GM23338 (cell line): ENCODE measurements at regions not wholly inside any gene's neighbourhood (a gene's known extent, or its start where the extent isn't known, plus 50 kb on each side); places are given as distances from the start of the nearest gene placed in this dataset.

Source experiments
- ATAC-seq: fragments of 200-7000 bp; cut with Tn5 transposase; 3 replicates; pipeline ENCODE4 v1.9.1; 2020
- DNase-seq: peaks from one replicate; pipeline ENCODE4 v3.0.0-alpha.2; 2015; ENCODE audit warnings: low spot score
- H2AFZ ChIP-seq: fragments of 200-600 bp; sonication (generic); 2 replicates; pipeline ENCODE4 v1.8.0; 2016; ENCODE audit warnings: antibody characterized with exemption, mild to moderate bottlenecking, moderate library complexity
- H3F3A ChIP-seq: fragments of 200-600 bp; sonication (generic); replicated peaks from 2 replicates; pipeline ENCODE4 v1.8.0; 2017; ENCODE audit warnings: antibody characterized with exemption, mixed run types, low read depth
- H3K27ac ChIP-seq: fragments of 200-600 bp; sonication (generic); 2 replicates; pipeline ENCODE4 v1.6.1; 2016; ENCODE audit warnings: low read depth
- H3K27me3 ChIP-seq: fragments of 200-600 bp; sonication (generic); 2 replicates; pipeline ENCODE4 v1.8.0; 2016; ENCODE audit warnings: mild to moderate bottlenecking, mixed run types, moderate library complexity; ENCODE audit not compliant: insufficient read depth
- H3K36me3 ChIP-seq: fragments of 200-600 bp; sonication (generic); 2 replicates; pipeline ENCODE4 v1.8.0; 2016; ENCODE audit warnings: mild to moderate bottlenecking; ENCODE audit not compliant: insufficient read depth
- H3K4me1 ChIP-seq: fragments of 200-600 bp; sonication (generic); 2 replicates; pipeline ENCODE4 v1.8.0; 2016; ENCODE audit warnings: mild to moderate bottlenecking, moderate library complexity; ENCODE audit not compliant: insufficient read depth
- H3K4me2 ChIP-seq: fragments of 200-600 bp; sonication (generic); 2 replicates; pipeline ENCODE4 v1.7.1; 2017; ENCODE audit warnings: mixed run types
- H3K4me3 ChIP-seq: fragments of 200-600 bp; sonication (generic); 2 replicates; pipeline ENCODE4 v1.6.1; 2016; ENCODE audit warnings: mixed run types
- H3K79me2 ChIP-seq: fragments of 200-600 bp; sonication (generic); replicated peaks from 2 replicates; pipeline ENCODE4 v1.8.0; 2017; ENCODE audit warnings: mild to moderate bottlenecking; ENCODE audit not compliant: insufficient read depth
- H3K9me2 ChIP-seq: fragments of 200-600 bp; sonication (generic); 2 replicates; pipeline ENCODE4 v1.8.0; 2017; ENCODE audit not compliant: insufficient read depth
- H4K20me1 ChIP-seq: fragments of 200-600 bp; sonication (generic); replicated peaks from 2 replicates; pipeline ENCODE4 v1.8.0; 2017; ENCODE audit warnings: mild to moderate bottlenecking; ENCODE audit not compliant: insufficient read depth
- H3K27ac Mint-ChIP-seq: 2 replicates; pipeline ENCODE4 v1.8.0; 2020; ENCODE audit warnings: inconsistent platforms, mild to moderate bottlenecking, moderate library complexity, mixed read lengths
- H3K27me3 Mint-ChIP-seq: 3 replicates; pipeline ENCODE4 v1.8.0; 2022; ENCODE audit warnings: low read depth, mild to moderate bottlenecking, moderate library complexity, mixed read lengths, inconsistent platforms; ENCODE audit not compliant: insufficient read depth, poor library complexity
- H3K36me3 Mint-ChIP-seq: 3 replicates; pipeline ENCODE4 v1.8.0; 2021; ENCODE audit warnings: low read depth, mild to moderate bottlenecking, inconsistent platforms, moderate library complexity, mixed read lengths
- H3K4me1 Mint-ChIP-seq: 3 replicates; pipeline ENCODE4 v1.8.0; 2020; ENCODE audit warnings: mild to moderate bottlenecking, inconsistent platforms, mixed read lengths
- H3K4me3 Mint-ChIP-seq: 3 replicates; pipeline ENCODE4 v1.8.0; 2021; ENCODE audit warnings: moderate library complexity, mild to moderate bottlenecking, inconsistent platforms, mixed read lengths
- H3K9me3 Mint-ChIP-seq: 3 replicates; pipeline ENCODE4 v1.8.0; 2020; ENCODE audit warnings: moderate library complexity, mild to moderate bottlenecking, inconsistent platforms, mixed read lengths
- CREB1 ChIP-seq: fragments of 250-450 bp; sonication (Bioruptor Pico); IDR thresholded peaks from 2 replicates; pipeline ENCODE4 v1.5.0; 2020; ENCODE audit warnings: low read depth, mild to moderate bottlenecking, moderate library complexity
- ETS1 ChIP-seq: IDR thresholded peaks from 2 replicates; pipeline ENCODE4 v1.6.1; 2016; ENCODE audit warnings: antibody characterized with exemption
- EZH2 ChIP-seq: fragments of 200-600 bp; sonication (generic); IDR thresholded peaks from one replicate; pipeline ENCODE4 v1.8.0; 2017; ENCODE audit warnings: antibody characterized with exemption, mild to moderate bottlenecking, low read depth; ENCODE audit not compliant: unreplicated experiment
- NANOG ChIP-seq: IDR thresholded peaks from 2 replicates; pipeline ENCODE4 v1.6.1; 2016; ENCODE audit warnings: antibody characterized with exemption, borderline replicate concordance
- POLR2AphosphoS5 ChIP-seq: IDR thresholded peaks from 2 replicates; pipeline ENCODE4 v1.6.1; 2016; ENCODE audit warnings: antibody characterized with exemption, low read depth
- REST ChIP-seq: IDR thresholded peaks from one replicate; pipeline ENCODE4 v1.6.1; 2018; ENCODE audit warnings: antibody characterized with exemption; ENCODE audit not compliant: unreplicated experiment
- ZNF114 ChIP-seq: fragments of 250-450 bp; sonication (Bioruptor Pico); IDR thresholded peaks from 2 replicates; pipeline ENCODE4 v1.5.0; 2020; ENCODE audit warnings: mild to moderate bottlenecking, moderate library complexity
- ZNF331 ChIP-seq: fragments of 250-450 bp; sonication (Bioruptor Pico); IDR thresholded peaks from 2 replicates; pipeline ENCODE4 v1.5.0; 2020; ENCODE audit warnings: low read depth, mild to moderate bottlenecking, moderate library complexity
- TF ChIP-seq, protein P1 (sequence below): fragments of 250-450 bp; sonication (Bioruptor Pico); IDR thresholded peaks from 2 replicates; pipeline ENCODE4 v1.5.0; 2020; ENCODE audit warnings: mild to moderate bottlenecking, moderate library complexity

GRCh38 chrY:12360496-12360895 is 340.5 kb upstream of the USP9Y start (continued):
- TF ChIP-seq, protein P1, sequence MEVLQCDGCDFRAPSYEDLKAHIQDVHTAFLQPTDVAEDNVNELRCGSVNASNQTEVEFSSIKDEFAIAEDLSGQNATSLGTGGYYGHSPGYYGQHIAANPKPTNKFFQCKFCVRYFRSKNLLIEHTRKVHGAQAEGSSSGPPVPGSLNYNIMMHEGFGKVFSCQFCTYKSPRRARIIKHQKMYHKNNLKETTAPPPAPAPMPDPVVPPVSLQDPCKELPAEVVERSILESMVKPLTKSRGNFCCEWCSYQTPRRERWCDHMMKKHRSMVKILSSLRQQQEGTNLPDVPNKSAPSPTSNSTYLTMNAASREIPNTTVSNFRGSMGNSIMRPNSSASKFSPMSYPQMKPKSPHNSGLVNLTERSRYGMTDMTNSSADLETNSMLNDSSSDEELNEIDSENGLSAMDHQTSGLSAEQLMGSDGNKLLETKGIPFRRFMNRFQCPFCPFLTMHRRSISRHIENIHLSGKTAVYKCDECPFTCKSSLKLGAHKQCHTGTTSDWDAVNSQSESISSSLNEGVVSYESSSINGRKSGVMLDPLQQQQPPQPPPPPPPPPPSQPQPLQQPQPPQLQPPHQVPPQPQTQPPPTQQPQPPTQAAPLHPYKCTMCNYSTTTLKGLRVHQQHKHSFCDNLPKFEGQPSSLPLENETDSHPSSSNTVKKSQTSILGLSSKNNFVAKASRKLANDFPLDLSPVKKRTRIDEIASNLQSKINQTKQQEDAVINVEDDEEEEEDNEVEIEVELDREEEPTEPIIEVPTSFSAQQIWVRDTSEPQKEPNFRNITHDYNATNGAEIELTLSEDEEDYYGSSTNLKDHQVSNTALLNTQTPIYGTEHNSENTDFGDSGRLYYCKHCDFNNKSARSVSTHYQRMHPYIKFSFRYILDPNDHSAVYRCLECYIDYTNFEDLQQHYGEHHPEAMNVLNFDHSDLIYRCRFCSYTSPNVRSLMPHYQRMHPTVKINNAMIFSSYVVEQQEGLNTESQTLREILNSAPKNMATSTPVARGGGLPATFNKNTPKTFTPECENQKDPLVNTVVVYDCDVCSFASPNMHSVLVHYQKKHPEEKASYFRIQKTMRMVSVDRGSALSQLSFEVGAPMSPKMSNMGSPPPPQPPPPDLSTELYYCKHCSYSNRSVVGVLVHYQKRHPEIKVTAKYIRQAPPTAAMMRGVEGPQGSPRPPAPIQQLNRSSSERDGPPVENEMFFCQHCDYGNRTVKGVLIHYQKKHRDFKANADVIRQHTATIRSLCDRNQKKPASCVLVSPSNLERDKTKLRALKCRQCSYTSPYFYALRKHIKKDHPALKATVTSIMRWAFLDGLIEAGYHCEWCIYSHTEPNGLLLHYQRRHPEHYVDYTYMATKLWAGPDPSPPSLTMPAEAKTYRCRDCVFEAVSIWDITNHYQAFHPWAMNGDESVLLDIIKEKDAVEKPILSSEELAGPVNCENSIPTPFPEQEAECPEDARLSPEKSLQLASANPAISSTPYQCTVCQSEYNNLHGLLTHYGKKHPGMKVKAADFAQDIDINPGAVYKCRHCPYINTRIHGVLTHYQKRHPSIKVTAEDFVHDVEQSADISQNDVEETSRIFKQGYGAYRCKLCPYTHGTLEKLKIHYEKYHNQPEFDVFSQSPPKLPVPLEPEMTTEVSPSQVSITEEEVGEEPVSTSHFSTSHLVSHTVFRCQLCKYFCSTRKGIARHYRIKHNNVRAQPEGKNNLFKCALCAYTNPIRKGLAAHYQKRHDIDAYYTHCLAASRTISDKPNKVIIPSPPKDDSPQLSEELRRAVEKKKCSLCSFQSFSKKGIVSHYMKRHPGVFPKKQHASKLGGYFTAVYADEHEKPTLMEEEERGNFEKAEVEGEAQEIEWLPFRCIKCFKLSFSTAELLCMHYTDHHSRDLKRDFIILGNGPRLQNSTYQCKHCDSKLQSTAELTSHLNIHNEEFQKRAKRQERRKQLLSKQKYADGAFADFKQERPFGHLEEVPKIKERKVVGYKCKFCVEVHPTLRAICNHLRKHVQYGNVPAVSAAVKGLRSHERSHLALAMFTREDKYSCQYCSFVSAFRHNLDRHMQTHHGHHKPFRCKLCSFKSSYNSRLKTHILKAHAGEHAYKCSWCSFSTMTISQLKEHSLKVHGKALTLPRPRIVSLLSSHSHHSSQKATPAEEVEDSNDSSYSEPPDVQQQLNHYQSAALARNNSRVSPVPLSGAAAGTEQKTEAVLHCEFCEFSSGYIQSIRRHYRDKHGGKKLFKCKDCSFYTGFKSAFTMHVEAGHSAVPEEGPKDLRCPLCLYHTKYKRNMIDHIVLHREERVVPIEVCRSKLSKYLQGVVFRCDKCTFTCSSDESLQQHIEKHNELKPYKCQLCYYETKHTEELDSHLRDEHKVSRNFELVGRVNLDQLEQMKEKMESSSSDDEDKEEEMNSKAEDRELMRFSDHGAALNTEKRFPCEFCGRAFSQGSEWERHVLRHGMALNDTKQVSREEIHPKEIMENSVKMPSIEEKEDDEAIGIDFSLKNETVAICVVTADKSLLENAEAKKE (CRISPR knock-in tag) = no peak
- TF ChIP-seq POLR2AphosphoS5 (no peak), ZNF331 (CRISPR knock-in tag) (no peak)

DNA sequence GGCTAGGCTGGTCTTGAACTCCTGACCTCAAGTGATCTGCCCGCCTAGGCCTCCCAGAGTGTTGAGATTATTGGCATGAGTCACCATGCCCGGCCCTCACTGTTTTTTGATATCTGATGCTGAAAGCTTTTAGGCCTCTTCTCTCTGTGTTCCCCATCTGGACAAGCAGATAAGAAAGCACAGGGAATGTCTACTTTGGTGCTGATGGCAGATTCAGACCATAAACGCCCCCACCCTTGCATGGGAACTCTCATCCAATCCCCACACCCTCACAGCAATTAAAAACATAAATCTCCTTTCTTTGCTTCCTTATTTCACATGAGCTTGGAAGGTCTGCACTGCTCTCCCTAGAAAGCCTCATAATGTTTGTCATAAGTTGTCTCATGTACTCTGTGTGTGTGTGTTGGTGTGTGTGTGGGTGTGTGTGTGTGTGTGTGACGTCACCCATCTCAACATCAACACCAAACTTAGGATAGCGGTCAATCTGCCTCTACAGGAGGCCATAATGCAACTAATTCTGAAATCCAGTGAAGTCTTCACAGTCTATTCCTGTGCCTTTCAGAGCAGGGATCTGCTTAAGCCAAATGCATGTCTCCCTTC is 335.6 kb upstream of the USP9Y start:
- no peaks in the 10 kb centered on the region for H3K36me3 ChIP-seq
- no peak overlapping the region for H3K4me3 ChIP-seq
- no peaks in the 10 kb centered on the region for H3K9me2 ChIP-seq
- peaks cover 47% of the 10 kb centered on the region for H3K9me3 Mint-ChIP-seq
- no peak overlapping the region for H3K4me2 ChIP-seq
- peaks cover 4% of the 10 kb centered on the region; the same call in 1 of the 2 replicates for H3K4me1 ChIP-seq
- H3K36me3 Mint-ChIP-seq = peaks cover 8% of the 10 kb centered on the region; the same call in 1 of the 3 replicates
- H3K4me1 Mint-ChIP-seq = peaks cover 2% of the 10 kb centered on the region; the same call in 1 of the 3 replicates
- peaks cover 7% of the 10 kb centered on the region for H3K27me3 Mint-ChIP-seq
- DNase-seq (no peak), ATAC-seq (no peak)
- no peaks in the 10 kb centered on the region for H3F3A ChIP-seq
- peaks cover 47% of the 10 kb centered on the region for H3K27me3 ChIP-seq
- H4K20me1 ChIP-seq = no peaks in the 10 kb centered on the region
- H3K27ac Mint-ChIP-seq = no peak overlapping the region
- no peak overlapping the region for H2AFZ ChIP-seq
- H3K27ac ChIP-seq = no peak overlapping the region
- no peaks in the 10 kb centered on the region for H3K79me2 ChIP-seq
- H3K4me3 Mint-ChIP-seq = no peak overlapping the region
- TF ChIP-seq NANOG (no peak), POLR2AphosphoS5 (no peak), ZNF114 (no peak), REST (no peak), ETS1 (no peak), EZH2 (no peak), CREB1 (CRISPR knock-in tag) (no peak)
